DMS153 treated with DMSO at 0.1 percent for 48 hours (cell line): ENCODE measurements at regions not wholly inside any gene's neighbourhood (a gene's known extent, or its start where the extent isn't known, plus 50 kb on each side); places are given as distances from the start of the nearest gene placed in this dataset.
"Not testable (repeated sequence)": the region's sequence is repeated elsewhere in the genome, so short reads cannot be mapped to it uniquely, and the experiment has no call there.

Experiments
- DNase-seq: peaks from one replicate; lab custom pipeline; 2025; ENCODE audit not compliant: unreplicated experiment; lab: John Stamatoyannopoulos, UW

DNA sequence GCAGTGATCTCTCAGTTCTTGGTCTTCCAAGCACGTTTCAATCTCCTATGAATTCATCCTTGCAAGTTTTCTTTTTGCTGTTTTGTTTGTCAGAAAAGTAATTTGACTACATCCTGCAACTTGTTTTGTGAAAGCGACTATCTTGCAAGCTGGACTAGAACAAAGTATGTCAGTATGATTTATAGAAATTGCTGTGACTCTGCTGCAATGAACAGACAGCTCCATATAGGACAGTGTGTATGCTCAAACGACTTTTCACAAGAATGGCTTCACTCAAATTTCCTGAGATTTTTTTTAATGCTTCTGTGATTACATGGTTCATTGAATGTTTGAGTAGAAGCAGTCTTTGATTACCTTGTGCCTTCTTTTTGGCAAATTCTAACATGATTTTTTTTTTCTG, 123.5 kb upstream of the TRHDE start:
- DNase-seq: no peak

DNA sequence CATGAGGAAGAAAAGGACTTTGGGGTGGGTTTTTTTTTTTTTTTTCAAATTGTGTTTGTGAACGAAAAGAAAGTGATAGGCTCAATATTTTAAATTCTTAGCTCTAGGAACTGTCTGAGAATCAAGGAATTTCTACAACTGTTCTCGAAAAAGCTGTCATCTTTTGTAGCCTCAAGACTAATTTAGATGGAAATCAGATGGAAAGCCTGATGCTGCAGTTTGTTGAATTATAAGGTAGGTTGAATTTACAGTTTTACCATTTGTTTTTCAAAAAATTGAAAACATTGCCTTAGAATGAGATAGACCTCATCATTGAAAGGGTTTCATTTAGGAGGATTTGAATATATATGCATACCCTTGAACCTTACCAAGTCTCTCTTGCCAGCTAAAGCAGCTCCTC, 109.3 kb upstream of the TRHDE start:
- DNase-seq: no peak

DNA sequence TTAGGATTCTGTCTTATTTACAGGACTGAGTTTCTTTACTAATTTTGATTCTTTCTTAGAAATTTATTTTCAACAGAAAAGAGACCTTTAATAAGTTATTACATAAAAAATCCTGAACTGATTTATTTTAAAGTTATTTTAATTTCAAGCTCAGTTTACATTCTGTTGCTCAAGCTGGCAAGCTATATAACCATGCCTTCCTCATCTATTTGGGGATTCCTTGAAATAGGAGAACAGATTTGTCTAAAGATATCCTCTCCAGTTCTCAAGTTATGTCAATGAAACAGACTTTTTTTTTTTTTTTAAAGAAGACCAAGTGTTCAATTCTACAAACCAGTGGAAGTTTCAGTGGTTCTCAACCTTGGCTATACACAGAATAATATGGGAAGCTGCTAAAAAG, 103.3 kb upstream of the TRHDE start:
- DNase-seq: no peak

DNA sequence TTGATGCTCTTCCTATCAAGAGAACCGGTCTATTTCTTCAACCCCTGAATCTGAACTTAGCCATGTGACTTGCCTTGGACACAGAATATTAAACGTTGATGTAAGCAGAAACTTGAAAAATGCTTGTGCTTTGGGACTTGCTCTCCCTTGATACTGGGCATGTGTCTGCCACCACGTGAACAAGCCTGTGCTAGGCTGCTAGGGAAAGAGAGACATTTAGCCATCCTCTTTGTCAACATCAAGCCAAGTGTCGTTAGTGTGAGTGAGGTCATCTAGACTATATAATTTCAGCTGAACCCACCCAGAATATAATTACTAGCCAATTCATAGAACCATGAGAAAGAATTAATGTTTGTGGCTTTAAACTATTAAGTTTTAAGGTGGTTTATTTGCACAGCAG, 98.2 kb upstream of the TRHDE start:
- DNase-seq: no peak

DNA sequence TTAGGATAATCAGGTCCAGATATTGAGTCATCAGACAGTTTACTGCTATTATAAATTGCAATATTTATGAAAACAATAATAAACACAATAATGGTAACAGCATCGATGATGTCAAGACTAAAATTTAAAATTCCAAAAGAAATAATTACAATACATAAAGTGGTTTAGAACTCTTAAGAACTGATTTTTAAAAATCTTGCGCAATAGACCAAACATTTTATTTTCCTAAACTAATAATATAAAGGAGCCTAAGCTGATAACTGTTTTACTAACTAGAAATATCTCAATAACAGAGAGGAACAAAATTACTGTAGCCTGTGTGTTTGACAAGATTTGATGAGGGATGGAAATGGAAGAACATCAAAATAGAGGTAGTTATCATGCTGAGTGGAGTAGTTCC, 93.9 kb upstream of the TRHDE start:
- DNase-seq: no peak

DNA sequence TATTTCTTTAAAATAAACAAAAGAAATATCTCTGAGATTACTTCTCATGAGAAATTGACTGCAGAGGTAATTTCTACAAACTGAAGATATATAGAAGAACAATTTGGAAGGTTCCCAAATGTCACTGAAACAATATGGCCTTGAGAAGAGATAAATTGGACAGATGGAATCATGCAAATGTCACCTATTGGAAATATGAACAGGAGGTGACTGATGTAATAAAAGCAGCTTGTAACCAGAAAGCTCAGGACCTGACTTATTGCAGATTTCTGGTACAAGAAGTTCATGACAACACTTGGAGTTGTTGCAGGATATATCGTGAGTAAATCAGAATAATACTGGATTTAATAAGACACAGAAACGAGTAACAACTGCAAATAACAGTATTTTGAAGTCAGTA, 93.3 kb upstream of the TRHDE start:
- no peak for DNase-seq

DNA sequence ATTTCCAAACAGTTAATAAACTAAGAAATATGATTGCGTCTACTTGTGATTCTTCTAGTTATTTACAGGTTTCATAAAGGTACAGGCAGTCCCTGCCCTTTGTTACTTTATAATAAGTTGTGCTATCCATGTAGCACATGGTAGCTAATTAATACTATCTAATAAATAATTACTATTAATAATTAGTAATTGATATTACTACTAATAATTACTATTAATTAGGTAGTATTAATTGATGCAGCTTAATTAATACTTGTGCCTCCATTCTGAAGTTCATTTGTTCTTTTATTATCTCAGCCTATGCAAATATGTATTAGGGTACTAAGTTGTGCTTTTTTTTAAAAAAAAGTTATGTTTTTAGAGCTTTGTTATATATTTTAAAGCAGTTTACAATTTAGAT, 92.3 kb upstream of the TRHDE start:
- no peak for DNase-seq

DNA sequence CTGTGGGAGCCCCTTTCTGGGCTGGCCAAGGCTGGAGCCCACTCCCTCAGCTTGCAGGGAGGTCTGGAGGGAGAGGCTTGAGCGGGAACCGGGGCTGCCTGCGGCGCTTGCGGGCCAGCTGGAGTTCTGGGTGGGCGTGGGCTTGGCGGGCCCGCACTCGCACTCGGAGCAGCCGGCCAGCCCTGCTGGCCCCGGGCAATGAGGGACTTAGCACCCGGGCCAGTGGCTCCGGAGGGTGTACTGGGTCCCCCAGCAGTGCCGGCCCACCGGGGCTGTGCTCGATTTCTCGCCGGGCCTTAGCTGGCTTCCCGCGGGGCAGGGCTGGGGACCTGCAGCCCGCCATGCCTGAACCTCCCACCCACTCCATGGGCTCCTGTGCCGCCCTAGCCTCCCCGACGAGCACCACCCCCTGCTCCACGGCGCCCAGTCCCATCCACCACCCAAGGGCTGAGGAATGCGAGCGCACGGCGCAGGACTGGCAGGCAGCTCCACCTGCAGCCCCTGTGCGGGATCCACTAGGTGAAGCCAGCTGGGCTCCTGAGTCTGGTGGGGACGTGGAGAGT, 87.1 kb upstream of the TRHDE start:
- not testable (repeated sequence) for DNase-seq

DNA sequence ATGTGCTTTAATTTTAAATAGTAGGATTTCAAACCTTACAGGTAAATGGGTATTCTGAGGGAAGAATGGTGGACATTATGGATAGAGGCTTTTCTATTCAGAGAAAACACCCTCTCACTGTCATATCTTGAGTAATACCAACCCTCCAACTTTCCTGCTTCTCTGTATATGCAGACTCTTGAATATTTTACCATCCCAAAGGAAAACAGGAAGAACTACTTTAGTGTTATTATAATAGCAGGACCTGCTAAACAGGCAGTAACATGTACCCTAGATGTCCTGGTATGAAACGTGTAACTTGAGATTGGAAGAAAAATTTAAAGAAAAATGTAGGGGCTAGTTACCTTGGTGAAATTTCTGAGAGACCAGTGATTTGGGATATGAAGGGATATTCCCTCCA, 82.9 kb upstream of the TRHDE start:
- DNase-seq: no peak

DNA sequence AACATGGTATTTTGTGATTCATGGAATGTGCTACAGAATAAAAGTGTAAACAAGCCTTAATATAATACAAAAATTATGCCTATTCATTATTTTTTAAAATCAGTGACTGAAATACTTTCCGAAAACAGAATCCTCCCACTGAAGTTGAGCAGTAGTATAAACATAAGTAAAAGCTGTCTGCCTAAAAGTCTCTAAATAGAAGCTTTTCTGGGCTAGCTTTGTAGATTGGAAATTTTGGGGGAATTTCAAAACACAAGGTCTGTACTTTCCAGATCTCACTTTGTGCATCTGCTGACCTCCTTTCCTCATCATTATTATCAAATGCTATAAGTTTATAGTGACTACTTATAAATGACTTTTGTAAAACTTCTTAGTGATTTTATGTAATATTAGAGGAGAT, 80.4 kb upstream of the TRHDE start:
- no peak for DNase-seq

DNA sequence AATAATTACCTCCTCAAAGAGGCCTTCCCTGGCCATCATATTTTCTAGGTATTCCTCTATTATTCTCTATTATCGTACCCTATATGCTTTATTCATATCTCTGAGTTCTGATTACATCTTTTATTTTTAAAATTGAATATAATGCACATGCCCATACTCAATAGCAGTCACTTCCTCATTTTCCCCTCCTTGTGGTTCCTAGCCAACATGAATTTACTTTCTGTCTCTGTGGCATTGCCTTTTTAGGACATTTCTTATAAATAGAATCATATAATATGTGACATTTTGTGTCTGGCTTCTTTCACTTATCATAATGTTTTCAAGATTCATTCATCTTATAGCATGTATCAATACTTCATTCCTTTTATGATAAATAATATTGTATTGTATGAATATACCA, 74.4 kb upstream of the TRHDE start:
- no peak for DNase-seq

DNA sequence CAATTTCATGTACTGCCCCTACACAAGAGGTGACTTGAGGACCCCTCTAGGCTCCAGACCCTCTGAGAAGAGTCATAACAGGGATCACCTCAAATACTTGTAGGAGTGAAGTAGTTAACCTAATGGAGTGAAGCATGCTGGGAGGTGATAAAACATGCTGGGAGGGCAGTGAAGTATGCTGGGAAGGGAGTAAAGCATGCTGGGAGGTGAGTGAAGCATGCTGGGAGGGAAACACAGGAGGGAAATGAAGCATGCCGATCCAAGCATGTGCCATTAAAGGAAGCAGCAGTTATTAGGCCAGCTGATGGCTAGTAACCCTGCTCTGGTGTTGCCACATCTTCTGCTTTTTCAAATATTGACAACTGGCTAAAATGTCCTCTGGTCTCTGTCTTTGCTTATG, 70.7 kb upstream of the TRHDE start:
- no peak for DNase-seq

DNA sequence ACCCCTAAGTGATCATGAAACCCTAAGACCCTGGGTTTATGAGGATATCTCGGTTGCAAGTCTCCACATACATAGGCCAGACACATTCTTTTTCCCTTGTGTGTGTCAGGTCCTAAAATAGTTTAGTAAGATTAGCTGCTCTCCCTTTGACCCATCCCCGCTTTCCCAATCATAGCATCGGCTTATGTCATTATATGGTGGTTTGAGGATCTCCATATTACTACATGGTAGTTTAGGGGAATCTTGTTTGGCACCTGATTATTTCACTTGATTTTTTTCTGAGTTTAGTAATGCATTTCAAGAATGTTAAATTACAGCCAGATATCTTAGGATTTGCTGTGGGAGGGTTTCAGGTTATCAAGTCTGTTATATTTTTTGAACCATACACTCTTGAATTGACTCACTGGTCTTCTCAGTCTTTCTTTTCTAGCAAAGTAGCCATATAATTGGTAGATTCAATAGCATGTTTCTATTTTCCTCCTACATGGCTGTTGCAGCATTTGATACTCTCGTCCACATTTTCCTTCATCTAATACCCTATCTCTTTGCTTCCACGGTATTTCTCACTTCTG, 68.3 kb upstream of the TRHDE start:
- no peak for DNase-seq

DNA sequence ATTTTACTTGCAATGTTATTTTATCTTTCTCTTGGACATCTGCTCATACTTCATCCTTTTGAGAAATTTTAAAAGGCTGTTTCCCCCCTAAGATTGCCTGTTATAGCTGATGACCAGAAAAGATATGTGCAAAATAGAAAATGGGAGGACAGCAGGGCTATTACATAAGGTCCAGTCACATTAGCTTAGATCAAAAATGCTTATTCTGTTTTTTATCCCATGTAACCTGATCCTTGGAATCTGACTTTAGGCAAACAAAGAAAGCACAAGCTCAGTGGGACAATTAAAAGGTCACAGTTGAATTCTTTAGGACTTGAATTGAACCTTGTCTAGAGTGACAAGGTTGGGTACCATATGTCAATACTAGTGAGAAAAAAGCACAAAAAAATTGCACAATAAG, 65.1 kb upstream of the TRHDE start:
- no peak for DNase-seq

DNA sequence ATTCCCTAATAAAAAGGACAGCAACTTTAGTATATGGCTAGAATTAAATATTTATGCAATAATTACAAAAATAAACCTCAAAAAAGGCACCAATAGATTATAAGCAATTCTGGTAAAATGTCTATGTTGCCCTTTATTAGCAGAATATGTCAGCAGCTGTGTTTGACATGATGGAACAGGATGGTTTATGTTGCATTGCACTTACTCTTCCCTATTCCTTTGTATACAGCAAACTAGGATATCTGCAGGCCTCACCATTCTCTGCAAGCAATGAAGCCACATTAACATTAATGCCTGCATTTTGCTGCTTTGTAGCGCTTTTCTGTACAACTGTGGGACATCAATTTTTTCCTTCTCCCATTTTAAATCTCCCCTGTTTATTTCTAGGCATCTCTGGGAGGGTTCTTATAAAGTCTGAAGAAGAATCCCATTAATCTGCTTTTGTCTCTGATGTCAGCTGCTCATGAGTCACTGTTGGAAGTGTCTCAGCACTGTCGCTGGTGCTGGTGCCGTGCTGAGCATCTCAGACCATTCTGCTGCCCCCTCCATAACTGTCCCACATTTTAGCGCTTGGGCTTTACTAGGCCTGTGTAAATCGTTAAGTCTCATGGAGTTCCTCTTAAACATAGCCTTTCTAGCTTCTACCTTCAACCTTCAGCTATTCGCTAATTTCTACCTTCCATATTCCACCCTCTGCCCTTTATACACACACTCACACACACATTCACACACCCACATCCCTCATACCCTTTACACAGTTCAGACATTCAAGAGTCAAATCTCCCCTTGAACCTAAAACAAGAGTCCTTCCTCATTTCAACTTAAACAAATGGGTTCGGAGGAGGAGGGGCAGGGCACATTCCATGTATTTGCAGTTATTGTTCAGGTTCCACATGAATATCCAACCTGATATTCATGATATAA, 64.4 kb upstream of the TRHDE start:
- DNase-seq: no peak

DNA sequence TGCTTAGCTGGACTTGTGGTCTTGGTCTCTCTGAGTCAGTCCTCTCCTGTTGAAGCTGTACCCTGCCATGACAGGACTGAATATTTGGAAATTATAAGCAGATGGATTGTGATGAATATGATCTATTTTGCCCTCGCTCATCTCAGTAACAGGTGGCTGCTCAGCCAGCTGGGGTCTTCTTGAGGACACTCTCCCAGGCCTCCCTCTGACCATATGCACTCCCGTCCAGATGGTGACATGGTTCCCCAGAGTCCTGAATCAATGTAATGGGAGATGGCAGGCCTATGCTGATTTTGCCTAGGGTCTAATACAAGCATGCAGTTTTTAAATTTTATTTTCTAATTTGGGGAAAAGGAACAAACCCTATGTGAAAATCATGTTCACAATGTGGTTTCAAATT, 63.1 kb upstream of the TRHDE start:
- DNase-seq: no peak

DNA sequence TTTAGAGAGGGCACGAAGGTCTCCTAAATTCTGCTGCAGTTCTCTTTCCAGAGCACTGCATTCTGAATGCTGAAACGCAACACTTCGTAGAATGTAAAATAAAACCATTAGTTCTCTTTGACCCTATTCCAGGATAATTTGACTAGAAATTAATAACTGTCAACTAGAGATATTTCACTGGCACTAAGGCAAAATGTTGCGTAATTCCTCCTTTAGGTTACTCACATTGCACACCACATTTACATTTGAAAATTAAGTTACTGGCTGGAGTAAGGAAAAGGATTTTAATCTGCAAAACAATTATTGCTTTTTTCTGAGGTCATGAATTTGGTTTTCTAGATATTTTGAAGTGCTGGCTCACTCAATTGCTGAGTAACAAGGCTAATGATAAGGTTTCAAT, 58.0 kb upstream of the TRHDE start:
- DNase-seq: no peak

DNA sequence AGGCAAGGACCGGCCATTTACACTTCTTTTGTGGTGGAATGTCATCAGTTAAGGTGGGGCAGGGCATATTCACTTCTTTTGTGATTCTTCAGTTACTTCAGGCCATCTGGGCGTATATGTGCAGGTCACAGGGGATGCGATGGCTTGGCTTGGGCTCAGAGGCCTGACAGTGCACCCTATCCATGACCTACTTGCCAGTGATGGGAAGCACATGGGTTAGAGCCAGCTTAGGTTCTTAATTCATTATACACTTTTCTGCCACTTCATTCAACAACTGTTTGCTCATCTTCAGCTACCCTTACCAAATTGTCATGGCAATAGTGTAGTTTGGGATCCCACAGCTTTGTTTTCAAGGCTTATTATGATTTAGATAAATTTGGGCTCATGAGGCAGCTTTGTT, 56.9 kb upstream of the TRHDE start:
- DNase-seq: not testable (repeated sequence)

DNA sequence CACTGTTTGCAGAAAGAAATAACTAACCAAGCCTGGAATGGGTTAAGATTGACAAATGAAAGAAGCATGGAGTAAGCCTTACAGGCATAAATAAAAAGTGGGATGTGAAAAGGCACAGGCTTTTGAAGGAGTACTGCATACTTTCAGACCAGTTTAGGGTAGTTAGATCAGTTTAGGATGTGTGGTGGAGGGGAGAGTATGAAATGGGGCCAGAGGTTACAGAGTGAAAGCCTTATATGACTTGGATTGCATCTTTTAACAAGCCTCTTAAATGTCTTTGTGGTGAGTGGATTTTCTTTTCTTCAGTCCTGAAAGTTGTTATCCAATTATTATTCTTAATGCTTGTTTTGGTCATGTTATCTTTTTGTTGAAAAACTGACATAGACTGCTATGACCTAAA, 52.2 kb upstream of the TRHDE start:
- no peak for DNase-seq
